Endothelial cell of umbilical vein (primary cell): ENCODE measurements at regions not wholly inside any gene's neighbourhood (a gene's known extent, or its start where the extent isn't known, plus 50 kb on each side); places are given as distances from the start of the nearest gene placed in this dataset.

Source experiments
- BruUV-seq: library from RNA; stranded (reverse); fragments of 400-500 nt; replicated peaks from 2 replicates; lab custom pipeline; 2021; lab: Mats Ljungman, UMichigan
- CTCF ChIA-PET: fragments of 300-600, 350-600 bp; sonication (Branson Sonifier 250); formaldehyde crosslinking; loops from one replicate; lab custom pipeline; 2021; ENCODE audit warnings: antibody characterized with exemption, inconsistent platforms; lab: Charles Lee
- POLR2A ChIA-PET: fragments of 300-600, 350-600 bp; sonication (Branson Sonifier 250); formaldehyde crosslinking; loops from one replicate; lab custom pipeline; 2021; ENCODE audit warnings: antibody characterized with exemption, inconsistent platforms; lab: Charles Lee
- DNase-seq: peaks from one replicate; pipeline ENCODE4 v3.0.0-alpha.2; 2011; ENCODE audit warnings: low read depth, low spot score
- FAIRE-seq: peaks from 2 replicates; lab custom pipeline; 2011; peaks lifted over from hg19 to GRCh38; lab: Jason Lieb, UNC
- H2AFZ ChIP-seq: 2 replicates; pipeline ENCODE4 v1.6.0; 2012; ENCODE audit warnings: low read depth, low read length, control low read depth, inconsistent platforms
- H3K27ac ChIP-seq: 2 replicates; pipeline ENCODE4 v1.5.1; 2011; ENCODE audit warnings: low read depth, mild to moderate bottlenecking, control low read depth, low read length, moderate library complexity; ENCODE audit not compliant: insufficient read depth
- H3K27me3 ChIP-seq, 2 experiments: 2 replicates each; pipeline versions ENCODE4 v1.6.0 to v1.6.1; 2011; ENCODE audit warnings: low read length in 2 of 2, mixed read lengths in 1 of 2; ENCODE audit not compliant: control insufficient read depth in 2 of 2, insufficient read depth in 2 of 2
- H3K36me3 ChIP-seq, 2 experiments: 2 replicates in 1 of 2; 3 replicates in 1 of 2; pipeline ENCODE4 v1.5.1; 2011; ENCODE audit warnings: low read length in 2 of 2, mild to moderate bottlenecking in 1 of 2, moderate library complexity in 1 of 2; ENCODE audit not compliant: control insufficient read depth in 2 of 2, insufficient read depth in 2 of 2; ENCODE audit errors: extremely low read depth in 1 of 2
- H3K4me1 ChIP-seq: 3 replicates; pipeline ENCODE4 v1.5.1; 2011; ENCODE audit warnings: mild to moderate bottlenecking, low read length; ENCODE audit not compliant: control insufficient read depth, insufficient read depth; ENCODE audit errors: extremely low read depth
- H3K4me2 ChIP-seq: 2 replicates; pipeline ENCODE4 v1.6.1; 2011; ENCODE audit warnings: low read length, control low read depth, mixed read lengths; ENCODE audit not compliant: insufficient read depth
- H3K4me3 ChIP-seq, 3 experiments: fragments of 200-600 bp in 1 of 3; sonication (generic), shearing (Covaris generic) in 1 of 3; replicated peaks in 1 of 3; 2 replicates each; pipeline ENCODE4 v1.5.1; 2011 to 2016; ENCODE audit warnings: control low read depth in 3 of 3, low read length in 3 of 3, mild to moderate bottlenecking in 2 of 3, inconsistent platforms in 1 of 3, low read depth in 1 of 3, moderate library complexity in 1 of 3; ENCODE audit not compliant: insufficient read depth in 1 of 3
- H3K79me2 ChIP-seq: 2 replicates; pipeline ENCODE4 v1.6.0; 2012; ENCODE audit warnings: low read length, inconsistent platforms; ENCODE audit not compliant: control insufficient read depth, insufficient read depth
- H3K9ac ChIP-seq: replicated peaks from 2 replicates; pipeline ENCODE3; 2011; ENCODE audit warnings: low read length, control low read depth; ENCODE audit not compliant: insufficient read depth; ENCODE audit errors: extremely low read depth
- H3K9me1 ChIP-seq: replicated peaks from 3 replicates; pipeline ENCODE4 v1.6.0; 2011; ENCODE audit warnings: mild to moderate bottlenecking, low read length; ENCODE audit not compliant: control insufficient read depth, insufficient read depth; ENCODE audit errors: extremely low read depth
- H3K9me3 ChIP-seq: replicated peaks from 2 replicates; pipeline ENCODE4 v1.5.1; 2012; ENCODE audit warnings: low read length, inconsistent platforms; ENCODE audit not compliant: control insufficient read depth, insufficient read depth
- H4K20me1 ChIP-seq: replicated peaks from 2 replicates; pipeline ENCODE3; 2011; ENCODE audit warnings: mild to moderate bottlenecking, low read length; ENCODE audit not compliant: control insufficient read depth, insufficient read depth; ENCODE audit errors: extremely low read depth
- EZH2 ChIP-seq: IDR thresholded peaks from 2 replicates; pipeline ENCODE4 v1.6.1; 2012; ENCODE audit warnings: borderline replicate concordance, low read depth, mild to moderate bottlenecking, moderate library complexity, low read length, inconsistent platforms; ENCODE audit not compliant: severe bottlenecking
- FOS ChIP-seq: IDR thresholded peaks from 2 replicates; pipeline ENCODE4 v1.6.1; 2011; ENCODE audit warnings: mild to moderate bottlenecking, low read length, moderate library complexity, borderline replicate concordance; ENCODE audit not compliant: insufficient read depth
- GATA2 ChIP-seq: IDR thresholded peaks from 2 replicates; pipeline ENCODE4 v1.7.0; 2011; ENCODE audit warnings: low read depth, mild to moderate bottlenecking, moderate library complexity, mixed read lengths, low read length; ENCODE audit not compliant: insufficient read length, insufficient read depth
- JUN ChIP-seq: IDR thresholded peaks from 2 replicates; pipeline ENCODE4 v1.6.1; 2011; ENCODE audit warnings: borderline replicate concordance, low read depth; ENCODE audit not compliant: insufficient read length, insufficient read depth
- MYC ChIP-seq: IDR thresholded peaks from one replicate; pipeline ENCODE4 v1.6.1; 2011; ENCODE audit warnings: mild to moderate bottlenecking, low read depth, low read length
- POLR2A ChIP-seq: IDR thresholded peaks from 2 replicates; pipeline ENCODE4 v1.6.1; 2012; ENCODE audit warnings: low read depth, mild to moderate bottlenecking, control low read depth, low read length
- POLR2AphosphoS5 ChIP-seq: IDR thresholded peaks from 2 replicates; pipeline ENCODE4 v1.6.1; 2012; ENCODE audit warnings: low read depth, mild to moderate bottlenecking, control low read depth, low read length, moderate library complexity; ENCODE audit not compliant: insufficient read depth
- dilution Hi-C: fragments of 300-500 bp; cut with MboI; formaldehyde crosslinking; loops from one replicate; pipeline ENCODE4 v1.15.0; 2019; ENCODE audit warnings: low sequenced_read_pairs; ENCODE audit not compliant: extremely low pct_ligation_motif_present
- intact Hi-C: fragments of 100-400 bp; cut with micrococcal nuclease; formaldehyde crosslinking; loops from one replicate; pipeline ENCODE4 v1.10.0; 2022
- TF ChIP-seq, protein P1 (sequence below): IDR thresholded peaks from 2 replicates; pipeline ENCODE4 v1.6.1; 2011; ENCODE audit not compliant: insufficient read depth, insufficient read length
- TF ChIP-seq, protein P2 (sequence below), 2 donors: IDR thresholded peaks; 1 replicate in 1 of 2; 2 replicates in 1 of 2; pipeline ENCODE4 v1.5.1; 2011; ENCODE audit warnings: low read length in 2 of 2, mild to moderate bottlenecking in 2 of 2, moderate library complexity in 2 of 2, control low read depth in 1 of 2, inconsistent platforms in 1 of 2, low read depth in 1 of 2; ENCODE audit not compliant: insufficient read depth in 1 of 2; ENCODE audit errors: extremely low read depth in 1 of 2

DNA sequence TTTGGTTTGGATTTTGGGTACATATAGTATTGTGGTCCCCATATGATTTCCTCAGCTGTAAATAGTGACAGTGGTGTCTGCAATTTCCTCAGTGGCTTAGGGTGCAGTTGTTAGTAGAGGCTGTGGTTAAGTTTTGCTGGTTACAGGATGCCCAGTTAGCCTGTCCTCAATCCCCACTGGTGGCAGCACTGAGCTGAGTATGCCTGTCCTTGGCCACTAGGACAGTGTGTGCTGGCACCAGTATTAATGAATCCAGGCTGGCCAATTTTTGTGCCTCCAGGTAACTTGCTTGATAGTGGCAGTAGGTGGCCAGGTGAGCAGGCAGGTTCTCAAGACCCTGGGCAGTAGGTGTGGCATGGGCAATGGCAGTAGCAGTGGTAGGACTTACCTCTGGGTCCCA lies 973.1 kb downstream of the TMEM182 start:
- no TSS peak for BruUV-seq
- Histone ChIP-seq H3K27ac (no peak overlapping the region), H3K4me1 (no peaks in the 10 kb centered on the region), H3K36me3 (no peaks in the 10 kb centered on the region), H3K9me1 (no peaks in the 10 kb centered on the region), H3K9me3 (peaks cover 5% of the 10 kb centered on the region), H3K27me3 (no peaks in the 10 kb centered on the region), H4K20me1 (no peaks in the 10 kb centered on the region), H3K79me2 (no peaks in the 10 kb centered on the region), H3K4me2 (no peak overlapping the region), H2AFZ (no peak overlapping the region), H3K4me3 (no peak overlapping the region), H3K9ac (no peak overlapping the region)
- ChIA-PET POLR2A (no interaction called here), CTCF (no interaction called here)
- intact Hi-C loops, result no loop called here
- FAIRE-seq, result no peak
- no peak for TF ChIP-seq EZH2
- no peak for TF ChIP-seq POLR2A
- TF ChIP-seq, protein P1, sequence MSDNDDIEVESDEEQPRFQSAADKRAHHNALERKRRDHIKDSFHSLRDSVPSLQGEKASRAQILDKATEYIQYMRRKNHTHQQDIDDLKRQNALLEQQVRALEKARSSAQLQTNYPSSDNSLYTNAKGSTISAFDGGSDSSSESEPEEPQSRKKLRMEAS, result no peak
- no peak for TF ChIP-seq GATA2
- TF ChIP-seq MYC, result no peak
- DNase-seq, result no peak
- dilution Hi-C loops, result no loop called here

DNA sequence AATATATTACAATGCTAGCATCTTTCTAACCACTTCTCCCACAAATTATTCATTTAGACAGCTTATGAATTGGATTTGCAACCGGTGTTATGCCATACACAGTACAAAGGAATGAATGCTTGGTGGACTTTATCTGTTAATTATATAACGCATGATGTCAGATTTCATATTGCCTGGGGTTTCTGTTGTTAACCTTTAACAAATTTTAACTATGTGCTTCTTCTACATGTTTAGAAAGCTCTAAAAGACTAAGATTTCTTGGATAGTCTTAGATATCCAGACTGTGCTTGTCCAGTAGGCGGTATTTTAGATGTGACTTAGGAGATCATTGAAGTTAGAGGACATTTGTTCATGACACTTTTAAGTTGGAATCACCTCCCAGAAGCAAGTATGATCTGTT lies 976.3 kb downstream of the TMEM182 start:
- no peaks in the 10 kb centered on the region for H3K27me3 ChIP-seq
- H3K9me1 ChIP-seq, result no peaks in the 10 kb centered on the region
- no peaks in the 10 kb centered on the region for H4K20me1 ChIP-seq
- no peak overlapping the region for H3K4me3 ChIP-seq
- no peak overlapping the region for H3K27ac ChIP-seq
- POLR2A ChIA-PET, result no interaction called here
- no peaks in the 10 kb centered on the region for H3K36me3 ChIP-seq
- H3K9ac ChIP-seq, result no peak overlapping the region
- no peak for FAIRE-seq
- dilution Hi-C loops, result no loop called here
- intact Hi-C loops, result no loop called here
- H3K79me2 ChIP-seq, result no peaks in the 10 kb centered on the region
- TF ChIP-seq POLR2AphosphoS5 (no peak), FOS (no peak), EZH2 (no peak), JUN (no peak), MYC (no peak), GATA2 (no peak), POLR2A (no peak)
- TF ChIP-seq, protein P1, result no peak
- TF ChIP-seq, protein P2, sequence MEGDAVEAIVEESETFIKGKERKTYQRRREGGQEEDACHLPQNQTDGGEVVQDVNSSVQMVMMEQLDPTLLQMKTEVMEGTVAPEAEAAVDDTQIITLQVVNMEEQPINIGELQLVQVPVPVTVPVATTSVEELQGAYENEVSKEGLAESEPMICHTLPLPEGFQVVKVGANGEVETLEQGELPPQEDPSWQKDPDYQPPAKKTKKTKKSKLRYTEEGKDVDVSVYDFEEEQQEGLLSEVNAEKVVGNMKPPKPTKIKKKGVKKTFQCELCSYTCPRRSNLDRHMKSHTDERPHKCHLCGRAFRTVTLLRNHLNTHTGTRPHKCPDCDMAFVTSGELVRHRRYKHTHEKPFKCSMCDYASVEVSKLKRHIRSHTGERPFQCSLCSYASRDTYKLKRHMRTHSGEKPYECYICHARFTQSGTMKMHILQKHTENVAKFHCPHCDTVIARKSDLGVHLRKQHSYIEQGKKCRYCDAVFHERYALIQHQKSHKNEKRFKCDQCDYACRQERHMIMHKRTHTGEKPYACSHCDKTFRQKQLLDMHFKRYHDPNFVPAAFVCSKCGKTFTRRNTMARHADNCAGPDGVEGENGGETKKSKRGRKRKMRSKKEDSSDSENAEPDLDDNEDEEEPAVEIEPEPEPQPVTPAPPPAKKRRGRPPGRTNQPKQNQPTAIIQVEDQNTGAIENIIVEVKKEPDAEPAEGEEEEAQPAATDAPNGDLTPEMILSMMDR (IDR thresholded peaks at IDR 0.05; ENCODE audit: extremely low read depth in 1 of 2, insufficient read depth in 1 of 2, low read depth in 1 of 2, low read length in 2 of 2), result no peak
- no peak for DNase-seq
- no peak overlapping the region for H2AFZ ChIP-seq
- no peaks in the 10 kb centered on the region for H3K4me1 ChIP-seq
- H3K4me2 ChIP-seq, result no peak overlapping the region
- BruUV-seq, result no TSS peak
- H3K9me3 ChIP-seq, result peaks cover 8% of the 10 kb centered on the region
- CTCF ChIA-PET, result no interaction called here
